Neural cell (in vitro differentiated cells): ENCODE measurements at regions not wholly inside any gene's neighbourhood (a gene's known extent, or its start where the extent isn't known, plus 50 kb on each side); places are given as distances from the start of the nearest gene placed in this dataset.

Source experiments
- H2AFZ ChIP-seq: fragments of 200-600, 300-800 bp; sonication (generic), shearing (Covaris generic); 2 replicates; pipeline ENCODE4 v1.6.0; 2014; ENCODE audit warnings: low read depth, mild to moderate bottlenecking, antibody characterized with exemption, low read length, moderate library complexity
- H3F3A ChIP-seq: fragments of 200-600 bp; shearing (Covaris generic); 2 replicates; pipeline ENCODE4 v1.6.1; 2016; ENCODE audit warnings: mild to moderate bottlenecking, moderate library complexity, mixed read lengths, antibody characterized with exemption, low read length; ENCODE audit not compliant: insufficient read depth, poor library complexity, severe bottlenecking
- H3K27ac ChIP-seq: fragments of 200-600, 300-800 bp; sonication (generic), shearing (Covaris generic); 2 replicates; pipeline ENCODE4 v1.5.1; 2014; ENCODE audit warnings: mild to moderate bottlenecking, low read length, moderate library complexity
- H3K27me3 ChIP-seq: fragments of 300-800, 200-600 bp; sonication (generic), shearing (Covaris generic); 2 replicates; pipeline ENCODE4 v1.6.0; 2014; ENCODE audit warnings: mild to moderate bottlenecking, low read depth, low read length, moderate library complexity; ENCODE audit not compliant: insufficient read depth
- H3K36me3 ChIP-seq: fragments of 300-800, 200-600 bp; sonication (generic), shearing (Covaris generic); 2 replicates; pipeline ENCODE4 v1.5.1; 2014; ENCODE audit warnings: mild to moderate bottlenecking, antibody characterized with exemption, low read length, moderate library complexity; ENCODE audit not compliant: insufficient read depth
- H3K4me2 ChIP-seq: fragments of 300-800, 200-600 bp; sonication (generic), shearing (Covaris generic); 2 replicates; pipeline ENCODE4 v1.6.0; 2014; ENCODE audit warnings: mild to moderate bottlenecking, low read length
- H3K4me3 ChIP-seq: fragments of 300-800, 200-600 bp; sonication (generic), shearing (Covaris generic); 2 replicates; pipeline ENCODE4 v1.5.1; 2014; ENCODE audit warnings: mild to moderate bottlenecking, low read length, moderate library complexity
- H3K79me2 ChIP-seq: fragments of 200-600 bp; shearing (Covaris generic); replicated peaks from 2 replicates; pipeline ENCODE4 v1.6.0; 2014; ENCODE audit warnings: mild to moderate bottlenecking, low read length, moderate library complexity; ENCODE audit not compliant: insufficient read depth
- H3K9ac ChIP-seq: fragments of 300-800, 200-600 bp; sonication (generic), shearing (Covaris generic); 2 replicates; pipeline ENCODE4 v1.6.1; 2016; ENCODE audit warnings: mild to moderate bottlenecking, low read length, mixed read lengths
- H3K9me2 ChIP-seq: fragments of 200-600 bp; shearing (Covaris generic); 2 replicates; pipeline ENCODE4 v1.6.1; 2016; ENCODE audit warnings: mild to moderate bottlenecking, low read length, mixed read lengths; ENCODE audit not compliant: insufficient read depth
- H3K9me3 ChIP-seq: fragments of 200-600, 300-800 bp; sonication (generic), shearing (Covaris generic); 2 replicates; pipeline ENCODE4 v1.6.1; 2016; ENCODE audit warnings: mild to moderate bottlenecking, mixed run types, low read length, moderate library complexity, mixed read lengths
- H4K20me1 ChIP-seq: fragments of 200-600 bp; shearing (Covaris generic); 2 replicates; pipeline ENCODE4 v1.6.1; 2016; ENCODE audit warnings: mild to moderate bottlenecking, mixed run types; ENCODE audit not compliant: insufficient read depth
- CTCF ChIP-seq: fragments of 450-650 bp; IDR thresholded peaks from 2 replicates; pipeline ENCODE4 v1.5.1; 2014; ENCODE audit warnings: antibody characterized with exemption, mild to moderate bottlenecking, moderate library complexity; ENCODE audit not compliant: poor library complexity, severe bottlenecking
- EP300 ChIP-seq: fragments of 450-650 bp; conservative IDR thresholded peaks from 2 replicates; pipeline ENCODE4 v1.6.1; 2014; ENCODE audit warnings: antibody characterized with exemption, mild to moderate bottlenecking, moderate library complexity; ENCODE audit not compliant: poor library complexity, severe bottlenecking
- EZH2 ChIP-seq: fragments of 200-600, 300-800 bp; shearing (Covaris generic), sonication (generic); IDR thresholded peaks from 2 replicates; pipeline ENCODE4 v1.6.1; 2014; ENCODE audit warnings: antibody characterized with exemption, low read length, borderline replicate concordance, mild to moderate bottlenecking; ENCODE audit not compliant: insufficient read depth, poor library complexity, severe bottlenecking
- MXI1 ChIP-seq: fragments of 450-650 bp; conservative IDR thresholded peaks from 2 replicates; pipeline ENCODE4 v1.6.1; 2014; ENCODE audit warnings: antibody characterized with exemption, mild to moderate bottlenecking; ENCODE audit not compliant: poor library complexity, severe bottlenecking
- POLR2AphosphoS5 ChIP-seq: IDR thresholded peaks from 2 replicates; pipeline ENCODE4 v1.6.1; 2012
- RAD21 ChIP-seq: fragments of 450-650 bp; conservative IDR thresholded peaks from 2 replicates; pipeline ENCODE4 v1.6.1; 2014; ENCODE audit warnings: antibody characterized with exemption, mild to moderate bottlenecking, moderate library complexity
- REST ChIP-seq: IDR thresholded peaks from 2 replicates; pipeline ENCODE4 v1.6.1; 2012; ENCODE audit warnings: borderline replicate concordance
- SMC3 ChIP-seq: fragments of 450-650 bp; conservative IDR thresholded peaks from 2 replicates; pipeline ENCODE4 v1.6.1; 2014; ENCODE audit warnings: antibody characterized with exemption, mild to moderate bottlenecking, moderate library complexity; ENCODE audit not compliant: poor library complexity
- TAF1 ChIP-seq: IDR thresholded peaks from 2 replicates; pipeline ENCODE4 v1.6.1; 2012; ENCODE audit warnings: low read depth

- Histone ChIP-seq H2AFZ (no peak overlapping the region), H3K9me2 (no peaks in the 10 kb centered on the region), H3K4me2 (no peak overlapping the region), H3F3A (no peaks in the 10 kb centered on the region), H3K27me3 (no peaks in the 10 kb centered on the region), H3K9ac (no peak overlapping the region), H3K4me3 (no peak overlapping the region), H3K27ac (no peak overlapping the region), H3K79me2 (no peaks in the 10 kb centered on the region), H3K9me3 (no peaks in the 10 kb centered on the region), H4K20me1 (no peaks in the 10 kb centered on the region), H3K36me3 (no peaks in the 10 kb centered on the region)
- TF ChIP-seq SMC3 (no peak), REST (no peak), EP300 (no peak), EZH2 (no peak), TAF1 (no peak), RAD21 (no peak), POLR2AphosphoS5 (no peak), CTCF (no peak), MXI1 (no peak)
Observed at GRCh38 chr11:27200779-27201453, 160.3 kb downstream of the BBOX1 start.

- no peak overlapping the region for H3K4me2 ChIP-seq
- no peaks in the 10 kb centered on the region for H3K9me2 ChIP-seq
- H3K79me2 ChIP-seq: no peaks in the 10 kb centered on the region
- TF ChIP-seq REST: no peak
- no peak for TF ChIP-seq EZH2
- TF ChIP-seq TAF1: no peak
- TF ChIP-seq POLR2AphosphoS5: no peak
- TF ChIP-seq CTCF: no peak
- no peak for TF ChIP-seq MXI1
- TF ChIP-seq RAD21: no peak
- TF ChIP-seq SMC3: no peak
- no peak for TF ChIP-seq EP300
- H3F3A ChIP-seq: no peaks in the 10 kb centered on the region
- H3K9ac ChIP-seq: no peak overlapping the region
- H3K27ac ChIP-seq: no peak overlapping the region
- no peak overlapping the region for H3K4me3 ChIP-seq
- H3K9me3 ChIP-seq: no peaks in the 10 kb centered on the region
- no peak overlapping the region for H2AFZ ChIP-seq
- H4K20me1 ChIP-seq: no peaks in the 10 kb centered on the region
- H3K27me3 ChIP-seq: no peaks in the 10 kb centered on the region
- no peaks in the 10 kb centered on the region for H3K36me3 ChIP-seq
Observed at GRCh38 chr11:27196203-27196897, 155.7 kb downstream of the BBOX1 start.
